Right lobe of liver (tissue), 6 donors: ENCODE measurements at regions not wholly inside any gene's neighbourhood (a gene's known extent, or its start where the extent isn't known, plus 50 kb on each side); places are given as distances from the start of the nearest gene placed in this dataset.

Source experiments
- ATAC-seq, 4 donors: fragments of 200-7000 bp; cut with Tn5 transposase; one replicate each; pipeline ENCODE4 v1.9.1; 2020; ENCODE audit warnings: mild to moderate bottlenecking in 4 of 4, moderate library complexity in 4 of 4
- DNase-seq, 3 donors: peaks; one replicate each; pipeline ENCODE4 v3.0.0-alpha.2; 2020
- H3K27ac ChIP-seq, 3 donors: fragments of 200-600 bp; one replicate each; pipeline ENCODE4 v1.8.0; 2022
- H3K27me3 ChIP-seq, 2 donors: fragments of 200-600 bp; one replicate each; pipeline ENCODE4 v1.8.0; 2022
- H3K36me3 ChIP-seq, 4 donors: fragments of 200-600 bp; sonication (generic) in 1 of 4; one replicate each; pipeline versions ENCODE4 v1.5.1 to v1.8.0; 2017 to 2022; ENCODE audit warnings: control low read depth in 1 of 4
- H3K4me1 ChIP-seq, 4 donors: fragments of 200-600 bp; sonication (generic) in 1 of 4; one replicate each; pipeline versions ENCODE4 v1.5.1 to v1.8.0; 2017 to 2022; ENCODE audit warnings: control low read depth in 1 of 4
- H3K4me3 ChIP-seq, 3 donors: fragments of 200-600 bp; one replicate each; pipeline ENCODE4 v1.8.0; 2022
- H3K9me3 ChIP-seq, 4 donors: fragments of 200-600 bp; sonication (generic) in 1 of 4; one replicate each; pipeline versions ENCODE4 v1.5.1 to v1.8.0; 2017 to 2022; ENCODE audit warnings: control low read depth in 1 of 4
- POLR2A ChIP-seq: fragments of 450-650 bp; IDR thresholded peaks from one replicate; pipeline ENCODE4 v1.6.1; 2017; ENCODE audit warnings: antibody characterized with exemption, mild to moderate bottlenecking
- WGBS: methylation state at CpG from one replicate; pipeline ENCODE4 v1.1.6; 2018; ENCODE audit warnings: low coverage, low lambda C conversion rate; ENCODE audit not compliant: insufficient coverage; ENCODE audit errors: missing lambda C conversion rate; 5-methylcytosine and 5-hydroxymethylcytosine counted together
- intact Hi-C, 2 donors: fragments of 100-400 bp; cut with DNase I; formaldehyde crosslinking; loops; one replicate each; pipeline versions ENCODE4 v1.11.2 to v1.14.1; 2022
- TF ChIP-seq, protein P1 (sequence below), 4 donors: fragments of 200-600 bp in 3 of 4; fragments of 450-650 bp in 1 of 4; IDR thresholded peaks; one replicate each; pipeline versions ENCODE4 v1.5.1 to v1.8.0; 2016 to 2022; ENCODE audit warnings: antibody characterized with exemption in 4 of 4, mild to moderate bottlenecking in 2 of 4
- donor health status: DM: no; HTN: yes; CAD: no.
- donor health status: DM: no; HTN: no; CAD: no.
- donor health status: DM: no; HTN: no; CAD: no.
- donor health status: DM: no; HTN: yes; CAD: no.
- donor health status: DM: no; HTN: yes; CAD: no.

DNA sequence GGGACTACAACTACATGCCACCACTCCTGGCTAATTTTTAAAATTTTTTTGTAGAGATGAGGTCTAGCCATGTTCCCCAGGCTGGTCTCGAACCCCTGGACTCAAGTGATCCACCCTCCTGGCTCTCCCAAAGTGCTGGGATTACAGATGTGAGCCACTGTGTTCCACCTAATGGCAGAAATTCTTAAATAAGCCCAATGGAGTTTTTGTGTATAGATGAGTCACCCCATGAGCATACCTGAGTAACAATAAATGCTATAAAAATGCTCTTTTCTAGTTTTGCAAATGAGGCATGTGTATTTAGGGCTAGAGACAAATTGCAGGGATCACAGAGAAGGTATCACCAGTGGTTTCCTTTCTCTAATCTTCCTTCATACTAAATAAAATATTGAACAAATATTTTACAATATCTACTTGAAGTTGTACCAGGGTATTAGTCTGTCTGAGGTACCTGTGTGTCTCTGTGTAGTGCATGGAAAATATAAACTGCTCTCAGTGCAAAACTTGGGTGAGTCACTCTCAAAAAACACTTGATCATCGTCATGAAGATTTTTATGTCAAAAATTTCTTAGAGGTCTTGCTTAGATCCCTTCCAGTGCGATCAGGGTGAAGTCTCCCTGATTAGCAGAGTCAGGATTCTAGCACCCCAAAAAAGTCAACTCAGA is 337.1 kb upstream of the MMADHC start:
- ATAC-seq (no peak), DNase-seq (no peak)
- Histone ChIP-seq H3K27me3 (no peaks in the 10 kb centered on the region), H3K27ac (no peak overlapping the region), H3K36me3 (no peaks in the 10 kb centered on the region), H3K4me3 (no peak overlapping the region), H3K9me3 (no peaks in the 10 kb centered on the region), H3K4me1 (no peaks in the 10 kb centered on the region)
- TF ChIP-seq, protein P1, sequence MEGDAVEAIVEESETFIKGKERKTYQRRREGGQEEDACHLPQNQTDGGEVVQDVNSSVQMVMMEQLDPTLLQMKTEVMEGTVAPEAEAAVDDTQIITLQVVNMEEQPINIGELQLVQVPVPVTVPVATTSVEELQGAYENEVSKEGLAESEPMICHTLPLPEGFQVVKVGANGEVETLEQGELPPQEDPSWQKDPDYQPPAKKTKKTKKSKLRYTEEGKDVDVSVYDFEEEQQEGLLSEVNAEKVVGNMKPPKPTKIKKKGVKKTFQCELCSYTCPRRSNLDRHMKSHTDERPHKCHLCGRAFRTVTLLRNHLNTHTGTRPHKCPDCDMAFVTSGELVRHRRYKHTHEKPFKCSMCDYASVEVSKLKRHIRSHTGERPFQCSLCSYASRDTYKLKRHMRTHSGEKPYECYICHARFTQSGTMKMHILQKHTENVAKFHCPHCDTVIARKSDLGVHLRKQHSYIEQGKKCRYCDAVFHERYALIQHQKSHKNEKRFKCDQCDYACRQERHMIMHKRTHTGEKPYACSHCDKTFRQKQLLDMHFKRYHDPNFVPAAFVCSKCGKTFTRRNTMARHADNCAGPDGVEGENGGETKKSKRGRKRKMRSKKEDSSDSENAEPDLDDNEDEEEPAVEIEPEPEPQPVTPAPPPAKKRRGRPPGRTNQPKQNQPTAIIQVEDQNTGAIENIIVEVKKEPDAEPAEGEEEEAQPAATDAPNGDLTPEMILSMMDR (IDR thresholded peaks at IDR 0.05): no peak
- no peak for TF ChIP-seq POLR2A
- intact Hi-C loops: no loop called here
- 73% methylated on average over 3 of the region's 3 CpGs for WGBS

DNA sequence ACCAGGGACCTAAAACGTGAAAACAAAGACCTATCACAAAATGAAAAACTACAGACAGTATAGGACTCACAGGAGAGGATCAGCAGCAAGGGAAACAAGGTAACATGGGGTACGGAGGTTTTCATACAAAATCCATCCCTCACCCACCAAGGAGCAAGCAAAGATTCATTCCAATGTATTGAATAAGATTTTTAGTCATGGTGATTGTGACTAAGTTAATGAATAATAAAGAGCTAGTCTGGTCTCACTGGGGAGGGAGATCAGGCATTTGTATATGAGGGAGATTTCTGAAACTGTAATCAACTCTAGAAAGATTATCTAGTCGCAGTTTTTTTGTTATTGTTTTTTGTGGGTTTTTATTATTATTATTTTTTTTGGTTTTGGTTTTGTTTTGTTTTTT is 336.5 kb upstream of the MMADHC start:
- no peak for TF ChIP-seq POLR2A
- Histone ChIP-seq H3K27me3 (no peaks in the 10 kb centered on the region), H3K27ac (no peak overlapping the region), H3K36me3 (no peaks in the 10 kb centered on the region), H3K4me1 (no peaks in the 10 kb centered on the region), H3K4me3 (no peak overlapping the region), H3K9me3 (no peaks in the 10 kb centered on the region)
- intact Hi-C loops: no loop called here
- 47% methylated on average over 3 of the region's 3 CpGs for WGBS
- no peak for DNase-seq
- ATAC-seq: peak in 3 of 4 donors; percentile 30 to 59 (median 38)

DNA sequence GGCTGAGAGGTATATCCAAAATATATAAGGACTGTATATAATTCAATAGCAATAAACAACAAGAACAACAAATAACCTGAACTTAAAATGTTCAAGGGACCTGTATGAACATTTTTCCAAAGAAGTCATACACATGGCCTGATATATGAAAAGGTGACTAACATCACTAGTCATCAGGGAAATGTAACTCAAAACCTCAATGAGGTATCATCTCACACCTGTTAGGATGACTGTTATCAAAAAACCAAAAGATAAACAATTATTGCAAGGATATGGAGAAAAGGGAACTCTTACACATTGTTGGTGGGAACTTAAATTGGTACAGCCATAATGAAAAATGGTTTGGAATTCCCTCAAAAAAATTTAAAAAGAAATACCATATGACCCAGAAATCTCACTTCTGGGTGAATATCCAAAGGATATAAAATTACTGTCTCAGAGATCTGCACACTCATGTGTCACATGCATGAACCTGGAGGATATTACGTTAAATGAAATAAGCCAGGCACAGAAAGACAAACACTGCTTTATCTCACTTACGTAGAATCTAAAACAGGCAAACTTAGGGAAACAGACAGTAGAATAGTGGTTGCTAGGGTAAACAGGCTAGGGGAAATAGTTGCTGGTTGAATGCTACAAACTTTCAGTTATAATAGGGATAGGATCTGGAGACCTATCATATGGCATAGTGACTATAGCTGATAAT is 334.5 kb upstream of the MMADHC start:
- H3K9me3 ChIP-seq: no peaks in the 10 kb centered on the region
- intact Hi-C loops: no loop called here
- H3K36me3 ChIP-seq: no peaks in the 10 kb centered on the region
- DNase-seq (no peak), ATAC-seq (no peak)
- H3K4me1 ChIP-seq: no peaks in the 10 kb centered on the region
- WGBS: 76% methylated on average over 2 of the region's 2 CpGs
- no peak overlapping the region for H3K27ac ChIP-seq
- H3K4me3 ChIP-seq: no peak overlapping the region
- no peaks in the 10 kb centered on the region for H3K27me3 ChIP-seq
- TF ChIP-seq, protein P1 (IDR thresholded peaks at IDR 0.05): no peak
- no peak for TF ChIP-seq POLR2A

DNA sequence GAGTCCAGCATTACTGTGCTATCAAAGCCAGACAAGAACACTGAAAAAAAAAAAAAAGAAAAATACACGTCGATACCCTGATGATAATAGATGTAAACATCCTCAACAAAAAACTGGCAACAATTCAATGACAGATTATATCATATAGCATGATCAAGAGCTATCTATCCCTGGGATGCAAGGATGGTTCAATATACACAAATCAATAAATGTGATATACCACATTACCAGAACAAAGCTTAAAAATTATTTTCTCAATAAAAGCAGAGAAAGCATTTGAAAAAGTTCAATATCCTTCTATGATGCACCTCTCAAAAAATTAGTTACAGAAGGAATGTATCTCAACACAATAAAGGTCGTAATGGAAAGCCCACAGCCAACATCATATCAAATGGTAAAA is 332.8 kb upstream of the MMADHC start:
- ATAC-seq (no peak), DNase-seq (no peak)
- TF ChIP-seq, protein P1 (IDR thresholded peaks at IDR 0.05): no peak
- TF ChIP-seq POLR2A: no peak
- H3K4me1 ChIP-seq: no peaks in the 10 kb centered on the region
- intact Hi-C loops: no loop called here
- no peaks in the 10 kb centered on the region for H3K36me3 ChIP-seq
- no peak overlapping the region for H3K27ac ChIP-seq
- no peak overlapping the region for H3K4me3 ChIP-seq
- H3K27me3 ChIP-seq: no peaks in the 10 kb centered on the region
- 97% methylated on average over 3 of the region's 3 CpGs for whole genome bisulfite sequencing
- no peaks in the 10 kb centered on the region for H3K9me3 ChIP-seq

DNA sequence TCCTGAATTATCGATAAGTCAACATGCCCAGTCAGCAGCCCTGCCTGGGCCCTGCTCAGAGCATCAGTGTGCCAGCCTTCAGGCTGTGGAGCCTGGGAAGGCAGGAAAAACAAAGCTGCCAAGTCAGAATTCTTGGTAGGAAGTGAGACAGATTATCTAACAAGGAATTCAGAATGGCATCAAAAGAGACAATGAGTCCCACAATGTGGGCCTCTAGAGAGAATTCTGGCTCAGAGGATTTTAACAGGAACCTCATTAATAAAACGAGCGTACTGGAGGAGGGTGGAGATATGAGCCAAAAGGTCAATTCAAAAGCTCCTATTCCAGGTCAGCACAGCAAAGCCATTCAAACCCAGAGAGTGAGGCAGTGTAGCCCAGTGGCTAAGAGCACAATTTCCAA is 327.6 kb upstream of the MMADHC start:
- Histone ChIP-seq H3K4me3 (no peak overlapping the region), H3K9me3 (no peaks in the 10 kb centered on the region), H3K27me3 (no peaks in the 10 kb centered on the region), H3K4me1 (no peaks in the 10 kb centered on the region), H3K36me3 (no peaks in the 10 kb centered on the region), H3K27ac (no peak overlapping the region)
- no peak for TF ChIP-seq POLR2A
- TF ChIP-seq, protein P1 (IDR thresholded peaks at IDR 0.05): no peak
- DNase-seq: no peak
- WGBS: 47% methylated on average over 3 of the region's 3 CpGs
- intact Hi-C loops: no loop called here
- peak in 2 of 4 donors; percentile 43 to 53 for ATAC-seq
